ENCODE measurements at regions not wholly inside any gene's neighbourhood (a gene's known extent, or its start where the extent isn't known, plus 50 kb on each side); places are given as distances from the start of the nearest gene placed in this dataset.

DNA sequence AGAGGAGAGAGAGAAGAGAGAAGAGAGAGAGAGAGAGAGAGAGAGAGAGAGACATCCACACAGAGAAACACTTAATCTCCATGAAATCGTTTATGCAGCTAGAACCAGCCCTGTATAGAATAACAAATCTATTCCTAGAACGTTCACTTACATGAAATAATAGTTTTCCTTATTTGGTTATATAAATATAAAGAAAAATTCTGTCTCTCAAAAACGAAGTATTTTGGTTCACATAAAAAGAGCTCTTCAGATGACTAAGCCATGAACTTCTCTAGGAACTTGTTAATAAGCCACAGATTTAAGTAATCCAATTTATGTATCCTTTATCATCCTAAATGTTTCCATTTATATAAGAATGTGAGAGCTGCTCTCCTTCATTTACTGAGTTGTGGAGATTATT, 1315.1 kb upstream of the PCDH7 start:
- DNase-seq = no peak

DNA sequence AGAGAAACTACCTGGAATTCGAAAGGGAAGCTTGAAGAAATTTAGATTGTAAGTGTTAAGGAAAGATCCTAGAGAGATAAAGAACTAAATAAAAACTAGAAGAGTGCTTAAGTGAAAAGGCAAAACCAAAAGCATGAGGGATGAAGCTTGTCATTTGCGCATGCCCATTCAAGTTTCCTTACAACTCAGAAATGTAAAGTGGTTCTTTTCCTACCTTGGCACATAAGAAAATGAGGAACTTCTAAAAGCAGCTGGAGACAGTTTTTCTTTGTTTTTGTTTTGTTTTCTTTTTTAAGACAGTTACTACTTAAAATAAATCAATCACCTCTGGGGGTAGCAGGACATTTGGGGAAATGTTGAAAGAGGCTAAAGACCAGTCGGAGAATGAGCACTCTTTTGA, 1304.4 kb upstream of the PCDH7 start:
- no peak for DNase-seq

DNA sequence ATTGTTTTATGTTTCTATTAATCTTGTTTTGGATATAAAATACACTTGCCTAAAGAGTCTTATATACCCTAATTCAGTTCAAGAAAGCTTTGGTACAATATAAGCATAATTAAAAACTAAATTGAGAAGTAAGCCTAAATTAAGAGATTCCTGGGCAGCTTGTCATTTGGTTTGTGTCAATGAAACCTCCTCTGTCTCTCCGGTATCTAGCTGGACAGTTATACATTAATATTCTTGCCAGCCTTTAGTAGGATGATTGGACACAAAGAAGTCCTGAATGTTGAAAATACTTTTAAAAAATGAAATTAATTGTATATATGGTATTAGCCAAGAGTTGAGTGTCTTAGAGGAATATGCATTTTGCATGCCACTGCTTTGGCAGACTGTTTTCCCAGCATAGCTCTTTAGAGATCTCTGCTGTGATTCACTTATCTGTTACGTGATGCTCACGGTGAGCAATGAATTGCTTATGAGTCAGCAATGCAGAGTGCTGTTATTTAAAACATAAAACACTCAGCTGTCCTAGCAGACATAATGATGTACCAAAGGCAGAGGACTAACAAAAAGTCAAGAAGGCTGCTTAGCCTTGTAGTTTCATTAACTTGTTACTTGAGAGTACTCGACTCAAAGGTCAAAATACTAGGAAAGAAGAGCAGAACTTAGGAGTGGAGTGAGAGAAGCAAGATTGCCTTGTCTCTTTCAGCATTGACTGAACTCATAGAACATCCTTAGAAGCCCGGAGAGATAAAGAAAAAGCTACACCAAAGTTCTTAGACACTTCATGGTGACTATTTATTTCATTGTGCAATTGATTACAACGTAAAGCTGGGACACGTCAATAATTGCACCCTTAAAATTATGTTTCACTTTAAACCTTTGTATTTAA, 1296.1 kb upstream of the PCDH7 start:
- DNase-seq = no peak

DNA sequence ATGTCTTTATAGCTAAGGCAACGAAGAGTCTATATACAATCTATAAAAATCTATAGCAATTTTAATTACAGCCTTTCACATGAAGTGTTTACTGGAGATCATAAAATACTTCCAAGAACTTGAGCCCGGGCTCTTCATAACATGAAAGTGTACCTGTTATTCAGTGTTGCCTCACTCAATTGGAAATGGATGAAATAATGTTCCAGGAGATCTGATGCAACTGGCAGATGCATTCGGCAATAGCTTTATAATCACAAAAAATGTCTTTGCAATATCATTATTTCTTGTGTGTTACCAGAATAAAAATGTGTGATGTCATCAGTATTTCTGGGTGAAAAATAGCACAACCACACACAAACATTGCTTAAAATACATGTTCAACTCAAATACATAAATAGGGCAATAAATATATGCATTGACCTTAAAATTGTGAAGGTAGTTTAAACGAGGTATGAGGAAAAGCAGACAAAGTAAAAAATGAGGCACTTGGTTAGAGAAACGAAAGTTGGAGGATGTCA, 1266.8 kb upstream of the PCDH7 start:
- DNase-seq = no peak

DNA sequence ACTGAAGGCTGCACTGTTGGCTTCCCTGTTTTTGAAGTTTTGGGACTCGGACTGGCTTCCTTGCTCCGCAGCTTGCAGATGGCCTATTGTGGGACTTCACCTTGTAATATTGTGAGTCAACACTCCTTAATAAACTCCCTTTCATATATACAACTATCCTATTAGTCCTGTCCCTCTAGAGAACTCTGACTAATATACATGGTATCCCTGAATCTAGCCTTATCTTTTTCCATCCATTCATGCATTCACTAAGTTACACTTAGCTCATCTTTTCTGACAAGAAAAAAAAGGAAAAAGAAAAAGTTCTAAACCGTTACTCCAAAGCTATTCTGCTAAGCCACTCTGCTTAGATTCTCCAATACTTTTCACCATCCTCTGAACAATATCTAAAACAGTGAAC, 1260.2 kb upstream of the PCDH7 start:
- DNase-seq = no peak

DNA sequence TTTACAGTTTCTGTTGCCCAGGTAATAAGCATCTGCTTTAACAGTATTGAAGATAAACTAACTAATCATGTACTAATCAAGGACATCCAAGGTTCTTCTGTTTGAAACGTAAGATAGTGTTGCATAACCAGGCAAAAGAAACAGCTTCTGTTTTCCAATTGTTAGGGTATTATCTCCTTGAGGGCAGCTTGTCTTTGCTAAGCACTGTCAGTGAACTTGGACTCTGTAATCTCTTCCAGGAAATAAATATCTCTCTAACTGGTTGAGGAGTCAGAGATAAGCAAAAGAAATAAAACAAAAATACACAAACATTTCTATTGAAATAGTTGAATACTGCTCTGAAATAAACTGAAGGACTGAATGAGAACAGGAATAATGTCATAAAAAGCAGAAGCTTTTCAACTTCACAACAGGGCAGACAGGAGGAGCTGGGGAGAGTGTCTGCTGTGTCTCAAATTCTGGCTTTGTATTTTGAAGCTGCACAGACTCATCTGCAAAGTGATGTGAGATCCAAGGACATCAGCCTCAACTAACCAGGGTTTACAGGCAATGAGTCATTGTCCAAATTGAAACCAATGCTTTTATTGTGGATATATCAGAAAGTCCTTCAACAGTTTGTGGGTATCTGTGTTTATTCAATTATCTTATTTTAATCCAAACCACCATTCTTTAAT, 1253.0 kb upstream of the PCDH7 start:
- no peak for DNase-seq
